GM12891 (cell line): ENCODE measurements at regions not wholly inside any gene's neighbourhood (a gene's known extent, or its start where the extent isn't known, plus 50 kb on each side); places are given as distances from the start of the nearest gene placed in this dataset.

Experiments
- DNase-seq: peaks from one replicate; pipeline ENCODE4 v3.0.0; 2011; ENCODE audit warnings: low spot score; ENCODE audit not compliant: insufficient read length
- FAIRE-seq: peaks from 2 replicates; lab custom pipeline; 2011; peaks lifted over from hg19 to GRCh38; lab: Jason Lieb, UNC
- PAX5 ChIP-seq: IDR thresholded peaks from 2 replicates; pipeline ENCODE4 v1.6.1; 2011; ENCODE audit warnings: low read length, moderate library complexity, mild to moderate bottlenecking; ENCODE audit not compliant: insufficient read depth, severe bottlenecking
- POLR2A ChIP-seq: IDR thresholded peaks from 2 replicates; pipeline ENCODE4 v1.6.1; 2011; ENCODE audit warnings: low read depth, low read length, control low read depth
- POLR2AphosphoS5 ChIP-seq: IDR thresholded peaks from 2 replicates; pipeline ENCODE4 v1.6.1; 2011; ENCODE audit warnings: low read depth, low read length, control low read depth
- POU2F2 ChIP-seq: IDR thresholded peaks from 2 replicates; pipeline ENCODE4 v1.6.1; 2011; ENCODE audit warnings: low read depth, mild to moderate bottlenecking, control low read depth, low read length, moderate library complexity
- SPI1 ChIP-seq: IDR thresholded peaks from 2 replicates; pipeline ENCODE4 v1.6.1; 2011; ENCODE audit warnings: low read depth, low read length, control low read depth
- TAF1 ChIP-seq: IDR thresholded peaks from 2 replicates; pipeline ENCODE4 v1.6.1; 2011; ENCODE audit warnings: low read depth, low read length, control low read depth

GRCh38 chr9:84393266-84393950 is 52.9 kb upstream of the SLC28A3 start:
- DNase-seq (no peak), FAIRE-seq (no peak)
- TF ChIP-seq POLR2A: no peak

- no peak for FAIRE-seq
Measured at GRCh38 chr9:84394036-84394435, 53.5 kb upstream of the SLC28A3 start.

GRCh38 chr9:84397151-84397728 is 56.7 kb upstream of the SLC28A3 start:
- TF ChIP-seq POLR2A: no peak
- no peak for TF ChIP-seq POU2F2
- TF ChIP-seq POLR2AphosphoS5: no peak
- TF ChIP-seq PAX5: no peak
- no peak for TF ChIP-seq TAF1
- TF ChIP-seq SPI1: no peak
- DNase-seq: peak; percentile 61
- FAIRE-seq: peak; percentile 69

More at GRCh38 chr9:84394036-84394435, 53.5 kb upstream of the SLC28A3 start:
- no peak for DNase-seq
- TF ChIP-seq POU2F2 (no peak), POLR2A (no peak), POLR2AphosphoS5 (no peak), PAX5 (no peak), TAF1 (no peak), SPI1 (no peak)

GRCh38 chr9:84397822-84398221 is 57.3 kb upstream of the SLC28A3 start:
- TF ChIP-seq TAF1 (no peak), POLR2A (no peak), PAX5 (no peak), SPI1 (no peak), POU2F2 (no peak), POLR2AphosphoS5 (no peak)
- DNase-seq: no peak
- FAIRE-seq: no peak

GRCh38 chr9:84402517-84402916 is 62.0 kb upstream of the SLC28A3 start:
- no peak for TF ChIP-seq POLR2AphosphoS5
- TF ChIP-seq POLR2A: no peak
- TF ChIP-seq SPI1: no peak
- TF ChIP-seq TAF1: no peak
- no peak for TF ChIP-seq PAX5
- TF ChIP-seq POU2F2: no peak
- DNase-seq (no peak), FAIRE-seq (no peak)

GRCh38 chr9:84403288-84403687 is 62.7 kb upstream of the SLC28A3 start:
- FAIRE-seq (no peak), DNase-seq (no peak)
- no peak for TF ChIP-seq PAX5
- TF ChIP-seq TAF1: no peak
- no peak for TF ChIP-seq SPI1
- no peak for TF ChIP-seq POLR2AphosphoS5
- TF ChIP-seq POLR2A: no peak
- no peak for TF ChIP-seq POU2F2

GRCh38 chr9:84404095-84404686 is 63.6 kb upstream of the SLC28A3 start:
- DNase-seq (peak; percentile 35), FAIRE-seq (peak; percentile 61)
- TF ChIP-seq SPI1 (no peak), POU2F2 (no peak), PAX5 (no peak), POLR2AphosphoS5 (no peak), TAF1 (no peak), POLR2A (no peak)

- DNase-seq (no peak), FAIRE-seq (no peak)
- TF ChIP-seq POU2F2 (no peak), TAF1 (no peak), POLR2A (no peak), POLR2AphosphoS5 (no peak), PAX5 (no peak)
Measured at GRCh38 chr9:84405667-84406066, 65.1 kb upstream of the SLC28A3 start.

GRCh38 chr9:84408416-84408815 is 67.9 kb upstream of the SLC28A3 start:
- no peak for DNase-seq
- TF ChIP-seq SPI1: no peak
- no peak for TF ChIP-seq PAX5
- no peak for TF ChIP-seq POLR2AphosphoS5
- TF ChIP-seq POLR2A: no peak
- TF ChIP-seq TAF1: no peak
- TF ChIP-seq POU2F2: no peak
- FAIRE-seq: no peak
